B cell (primary cell): ENCODE measurements at regions not wholly inside any gene's neighbourhood (a gene's known extent, or its start where the extent isn't known, plus 50 kb on each side); places are given as distances from the start of the nearest gene placed in this dataset.

Experiments
- ATAC-seq: fragments of 200-7000 bp; cut with Tn5 transposase; one replicate; pipeline ENCODE4 v1.10.0; 2021; ENCODE audit warnings: low read depth, mild to moderate bottlenecking, moderate number of reproducible peaks, moderate library complexity
- CTCF ChIA-PET: fragments of 350-600 bp; sonication (Branson Sonifier 250); formaldehyde crosslinking; loops from one replicate; lab custom pipeline; 2021; ENCODE audit warnings: antibody characterized with exemption, inconsistent platforms; lab: Charles Lee
- POLR2A ChIA-PET: fragments of 350-600 bp; sonication (Branson Sonifier 250); formaldehyde crosslinking; loops from one replicate; lab custom pipeline; 2021; ENCODE audit warnings: antibody characterized with exemption; lab: Charles Lee
- DNase-seq: peaks from one replicate; pipeline ENCODE4 v3.0.0; 2013
- H2AFZ ChIP-seq: 2 replicates; pipeline ENCODE4 v1.6.1; 2012; ENCODE audit warnings: mild to moderate bottlenecking, low read depth, low read length; ENCODE audit not compliant: insufficient read depth, poor library complexity, severe bottlenecking
- H3K27ac ChIP-seq, 2 donors: 1 replicate in 1 of 2; 2 replicates in 1 of 2; pipeline ENCODE4 v1.5.1; 2012 to 2013; ENCODE audit warnings: low read length in 2 of 2, mild to moderate bottlenecking in 2 of 2, moderate library complexity in 1 of 2
- H3K27me3 ChIP-seq, 4 experiments: fragments of 200-600 bp in 1 of 4; sonication (generic) in 1 of 4; replicated peaks in 1 of 4; 1 replicate in 2 of 4; 2 replicates in 2 of 4; pipeline versions ENCODE4 v1.6.1 to v1.7.0; 2013 to 2016; ENCODE audit warnings: low read length in 3 of 4, mild to moderate bottlenecking in 2 of 4, mixed read lengths in 1 of 4, moderate library complexity in 1 of 4; ENCODE audit not compliant: insufficient read depth in 4 of 4, control insufficient read depth in 3 of 4; ENCODE audit errors: control extremely low read depth in 1 of 4
- H3K36me3 ChIP-seq, 2 experiments: replicated peaks in 1 of 2; 1 replicate in 1 of 2; 2 replicates in 1 of 2; pipeline versions ENCODE4 v1.6.1 to v1.7.1; 2013; ENCODE audit warnings: low read length in 1 of 2; ENCODE audit not compliant: insufficient read depth in 2 of 2, control insufficient read depth in 1 of 2; ENCODE audit errors: control extremely low read depth in 1 of 2, extremely low read depth in 1 of 2
- H3K4me1 ChIP-seq, 2 donors: fragments of 200-600 bp in 1 of 2; sonication (generic) in 1 of 2; 1 replicate in 1 of 2; 2 replicates in 1 of 2; pipeline versions ENCODE4 v1.5.1 to v1.6.1; 2013 to 2017; ENCODE audit warnings: low read length in 2 of 2; ENCODE audit not compliant: control insufficient read depth in 2 of 2, insufficient read depth in 2 of 2
- H3K4me2 ChIP-seq: replicated peaks from 2 replicates; pipeline ENCODE3; 2012; ENCODE audit warnings: mild to moderate bottlenecking, low read depth, low read length; ENCODE audit not compliant: poor library complexity, severe bottlenecking
- H3K4me3 ChIP-seq, 5 experiments: fragments of 200-600 bp in 1 of 5; sonication (generic) in 1 of 5; 1 replicate in 3 of 5; 2 replicates in 2 of 5; pipeline versions ENCODE4 v1.5.1 to v1.7.0; 2011 to 2016; ENCODE audit warnings: low read length in 4 of 5, mild to moderate bottlenecking in 4 of 5, low read depth in 2 of 5, control low read depth in 1 of 5, moderate library complexity in 1 of 5; ENCODE audit not compliant: insufficient read depth in 1 of 5; ENCODE audit errors: control extremely low read depth in 1 of 5, extremely low read depth in 1 of 5
- H3K79me2 ChIP-seq: fragments of 200-600 bp; sonication (generic); one replicate; pipeline ENCODE4 v1.6.0; 2016; ENCODE audit warnings: low read length; ENCODE audit not compliant: control insufficient read depth, insufficient read depth
- H3K9ac ChIP-seq: fragments of 200-600 bp; sonication (generic); 2 replicates; pipeline ENCODE4 v1.6.1; 2017; ENCODE audit warnings: mild to moderate bottlenecking, low read length, moderate library complexity
- H3K9me3 ChIP-seq, 3 donors: one replicate each; pipeline versions ENCODE4 v1.6.1 to v1.7.1; 2013; ENCODE audit warnings: low read length in 2 of 3; ENCODE audit not compliant: control insufficient read depth in 2 of 3, insufficient read depth in 1 of 3; ENCODE audit errors: control extremely low read depth in 1 of 3
- H4K20me1 ChIP-seq: 2 replicates; pipeline ENCODE4 v1.6.0; 2012; ENCODE audit warnings: mild to moderate bottlenecking, low read length; ENCODE audit not compliant: insufficient read depth, control insufficient read depth, poor library complexity, severe bottlenecking
- H3K27ac Mint-ChIP-seq: one replicate; pipeline ENCODE4 v1.8.0; 2021; ENCODE audit warnings: mixed read lengths
- H3K27me3 Mint-ChIP-seq: one replicate; pipeline ENCODE4 v1.8.0; 2021; ENCODE audit warnings: mixed read lengths
- H3K4me1 Mint-ChIP-seq: one replicate; pipeline ENCODE4 v1.8.0; 2021; ENCODE audit warnings: mixed read lengths
- H3K4me3 Mint-ChIP-seq: one replicate; pipeline ENCODE4 v1.8.0; 2021; ENCODE audit warnings: mixed read lengths
- H3K9me3 Mint-ChIP-seq: one replicate; pipeline ENCODE4 v1.8.0; 2022; ENCODE audit warnings: mixed read lengths; ENCODE audit not compliant: insufficient read depth
- EZH2 ChIP-seq: IDR thresholded peaks from 2 replicates; pipeline ENCODE4 v1.6.1; 2012; ENCODE audit warnings: borderline replicate concordance, low read depth, mild to moderate bottlenecking, moderate library complexity, low read length; ENCODE audit not compliant: insufficient read depth, poor library complexity, severe bottlenecking
- WGBS: methylation state at CpG from one replicate; pipeline ENCODE4 v1.1.5; 2013; ENCODE audit warnings: missing lambda C conversion rate; ENCODE audit not compliant: insufficient coverage; 5-methylcytosine and 5-hydroxymethylcytosine counted together
- intact Hi-C: fragments of 100-400 bp; cut with micrococcal nuclease; formaldehyde crosslinking; loops from one replicate; pipeline ENCODE4 v1.10.0; 2022
- TF ChIP-seq, protein P1 (sequence below): fragments of 200-600 bp; IDR thresholded peaks from one replicate; pipeline ENCODE4 v1.8.0; 2022; ENCODE audit warnings: antibody characterized with exemption, mild to moderate bottlenecking

DNA sequence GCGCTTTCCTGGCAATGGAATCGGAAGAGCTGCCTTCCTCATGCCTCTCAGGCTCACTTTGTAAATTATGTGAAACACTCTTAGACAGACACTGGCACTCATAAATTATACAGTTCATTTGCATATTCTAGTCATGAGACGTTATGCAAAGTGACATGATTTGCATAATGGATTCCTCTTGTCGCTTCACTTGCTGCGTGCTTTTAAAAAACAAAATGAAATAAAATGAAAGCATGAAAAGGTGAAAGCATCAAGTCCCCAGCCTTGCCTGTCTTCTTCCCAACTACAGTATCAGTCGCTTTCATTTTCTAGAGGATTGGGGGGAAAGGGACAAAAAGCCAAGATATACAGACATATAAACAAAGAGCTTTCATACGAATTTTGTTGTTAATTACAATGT, 252.8 kb upstream of the PMFBP1 start:
- no peaks in the 10 kb centered on the region for H3K27me3 Mint-ChIP-seq
- no peaks in the 10 kb centered on the region for H3K79me2 ChIP-seq
- no peak overlapping the region for H3K9ac ChIP-seq
- H3K4me3 Mint-ChIP-seq, result no peak overlapping the region
- 100% methylated on average over 2 of the region's 7 CpGs for WGBS
- no peaks in the 10 kb centered on the region for H4K20me1 ChIP-seq
- H2AFZ ChIP-seq, result no peak overlapping the region
- H3K4me3 ChIP-seq, result no peak overlapping the region
- H3K9me3 Mint-ChIP-seq, result peaks cover 5% of the 10 kb centered on the region
- intact Hi-C loops, result no loop called here
- POLR2A ChIA-PET, result no interaction called here
- H3K4me1 ChIP-seq, result no peaks in the 10 kb centered on the region
- H3K27ac Mint-ChIP-seq, result no peak overlapping the region
- no peaks in the 10 kb centered on the region for H3K27me3 ChIP-seq
- H3K4me2 ChIP-seq, result no peak overlapping the region
- TF ChIP-seq, protein P1, sequence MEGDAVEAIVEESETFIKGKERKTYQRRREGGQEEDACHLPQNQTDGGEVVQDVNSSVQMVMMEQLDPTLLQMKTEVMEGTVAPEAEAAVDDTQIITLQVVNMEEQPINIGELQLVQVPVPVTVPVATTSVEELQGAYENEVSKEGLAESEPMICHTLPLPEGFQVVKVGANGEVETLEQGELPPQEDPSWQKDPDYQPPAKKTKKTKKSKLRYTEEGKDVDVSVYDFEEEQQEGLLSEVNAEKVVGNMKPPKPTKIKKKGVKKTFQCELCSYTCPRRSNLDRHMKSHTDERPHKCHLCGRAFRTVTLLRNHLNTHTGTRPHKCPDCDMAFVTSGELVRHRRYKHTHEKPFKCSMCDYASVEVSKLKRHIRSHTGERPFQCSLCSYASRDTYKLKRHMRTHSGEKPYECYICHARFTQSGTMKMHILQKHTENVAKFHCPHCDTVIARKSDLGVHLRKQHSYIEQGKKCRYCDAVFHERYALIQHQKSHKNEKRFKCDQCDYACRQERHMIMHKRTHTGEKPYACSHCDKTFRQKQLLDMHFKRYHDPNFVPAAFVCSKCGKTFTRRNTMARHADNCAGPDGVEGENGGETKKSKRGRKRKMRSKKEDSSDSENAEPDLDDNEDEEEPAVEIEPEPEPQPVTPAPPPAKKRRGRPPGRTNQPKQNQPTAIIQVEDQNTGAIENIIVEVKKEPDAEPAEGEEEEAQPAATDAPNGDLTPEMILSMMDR, result no peak
- TF ChIP-seq EZH2, result no peak
- H3K9me3 ChIP-seq, result peaks cover 10 to 16% (median 12%) of the 10 kb centered on the region in 3 donors
- ATAC-seq (no peak), DNase-seq (no peak)
- peaks cover 2 to 4% of the 10 kb centered on the region in 2 experiments for H3K36me3 ChIP-seq
- CTCF ChIA-PET, result interaction anchor here (0.7 kb wide), 1 partner anchor 22 kb away, joined by 3 read pairs; no protein-coding TSS in a partner anchor
- H3K4me1 Mint-ChIP-seq, result no peaks in the 10 kb centered on the region
- H3K27ac ChIP-seq, result no peak overlapping the region

DNA sequence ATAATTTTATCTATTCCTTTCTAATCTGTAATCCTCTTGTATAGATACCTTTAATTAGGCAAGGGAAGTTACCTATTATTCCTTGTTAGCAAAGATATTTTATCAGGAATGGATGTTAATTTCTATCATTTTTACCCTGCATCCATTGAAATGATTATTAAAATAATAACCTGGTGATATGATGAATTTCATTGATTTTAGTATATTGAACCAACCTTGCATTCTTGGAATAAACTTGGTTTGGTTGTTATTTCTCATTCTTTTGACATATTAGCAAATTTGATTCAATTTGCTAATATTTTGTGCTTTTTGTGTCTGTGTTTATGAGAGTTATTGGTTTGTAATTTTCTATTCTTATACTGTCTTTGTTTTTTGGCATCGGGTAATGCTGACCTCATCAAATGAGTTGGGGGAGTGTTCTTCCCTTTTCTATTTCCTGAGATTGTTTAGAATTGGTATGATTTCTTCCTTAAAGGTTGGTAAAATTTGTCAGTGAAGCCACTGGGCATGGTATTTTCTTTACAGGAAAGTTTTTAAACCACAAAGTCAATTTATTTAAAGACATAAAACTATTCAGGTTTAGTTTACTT, 250.4 kb upstream of the PMFBP1 start:
- no peak overlapping the region for H3K4me2 ChIP-seq
- TF ChIP-seq, protein P1, result no peak
- no peak for TF ChIP-seq EZH2
- POLR2A ChIA-PET, result no interaction called here
- CTCF ChIA-PET, result no interaction called here
- no peaks in the 10 kb centered on the region for H3K27me3 ChIP-seq
- no peak overlapping the region for H2AFZ ChIP-seq
- Mint-ChIP-seq H3K9me3 (peaks cover 8% of the 10 kb centered on the region), H3K4me1 (no peaks in the 10 kb centered on the region), H3K4me3 (no peak overlapping the region), H3K27me3 (no peaks in the 10 kb centered on the region), H3K27ac (no peak overlapping the region)
- H3K27ac ChIP-seq, result no peak overlapping the region
- peaks cover 10 to 16% (median 12%) of the 10 kb centered on the region in 3 donors for H3K9me3 ChIP-seq
- 100% methylated on average over 1 of the region's 1 CpG for WGBS
- H3K9ac ChIP-seq, result no peak overlapping the region
- DNase-seq (no peak), ATAC-seq (no peak)
- no peaks in the 10 kb centered on the region for H3K4me1 ChIP-seq
- no peak overlapping the region for H3K4me3 ChIP-seq
- H4K20me1 ChIP-seq, result no peaks in the 10 kb centered on the region
- intact Hi-C loops, result no loop called here
- peaks cover 2 to 4% of the 10 kb centered on the region in 2 experiments for H3K36me3 ChIP-seq
- no peaks in the 10 kb centered on the region for H3K79me2 ChIP-seq
